ENCODE measurements at regions not wholly inside any gene's neighbourhood (a gene's known extent, or its start where the extent isn't known, plus 50 kb on each side); places are given as distances from the start of the nearest gene placed in this dataset.

GRCh38 chr18:41524674-41525470 is 430.2 kb upstream of the PIK3C3 start:
- TF ChIP-seq POLR2A (IDR thresholded peaks at IDR 0.05): no peak
- TF ChIP-seq CTCF (IDR thresholded peaks at IDR 0.05): no peak
- no peak for TF ChIP-seq POLR2AphosphoS5 (IDR thresholded peaks at IDR 0.05)

Measured in sigmoid colon (tissue), 4 donors.